GM23338 (cell line): ENCODE measurements at regions not wholly inside any gene's neighbourhood (a gene's known extent, or its start where the extent isn't known, plus 50 kb on each side); places are given as distances from the start of the nearest gene placed in this dataset.

ENCODE experiments used
- ATAC-seq: fragments of 200-7000 bp; cut with Tn5 transposase; 3 replicates; pipeline ENCODE4 v1.9.1; 2020
- DNase-seq: peaks from one replicate; pipeline ENCODE4 v3.0.0-alpha.2; 2015; ENCODE audit warnings: low spot score
- H2AFZ ChIP-seq: fragments of 200-600 bp; sonication (generic); 2 replicates; pipeline ENCODE4 v1.8.0; 2016; ENCODE audit warnings: antibody characterized with exemption, mild to moderate bottlenecking, moderate library complexity
- H3F3A ChIP-seq: fragments of 200-600 bp; sonication (generic); replicated peaks from 2 replicates; pipeline ENCODE4 v1.8.0; 2017; ENCODE audit warnings: antibody characterized with exemption, mixed run types, low read depth
- H3K27ac ChIP-seq: fragments of 200-600 bp; sonication (generic); 2 replicates; pipeline ENCODE4 v1.6.1; 2016; ENCODE audit warnings: low read depth
- H3K27me3 ChIP-seq: fragments of 200-600 bp; sonication (generic); 2 replicates; pipeline ENCODE4 v1.8.0; 2016; ENCODE audit warnings: mild to moderate bottlenecking, mixed run types, moderate library complexity; ENCODE audit not compliant: insufficient read depth
- H3K36me3 ChIP-seq: fragments of 200-600 bp; sonication (generic); 2 replicates; pipeline ENCODE4 v1.8.0; 2016; ENCODE audit warnings: mild to moderate bottlenecking; ENCODE audit not compliant: insufficient read depth
- H3K4me1 ChIP-seq: fragments of 200-600 bp; sonication (generic); 2 replicates; pipeline ENCODE4 v1.8.0; 2016; ENCODE audit warnings: mild to moderate bottlenecking, moderate library complexity; ENCODE audit not compliant: insufficient read depth
- H3K4me2 ChIP-seq: fragments of 200-600 bp; sonication (generic); 2 replicates; pipeline ENCODE4 v1.7.1; 2017; ENCODE audit warnings: mixed run types
- H3K4me3 ChIP-seq: fragments of 200-600 bp; sonication (generic); 2 replicates; pipeline ENCODE4 v1.6.1; 2016; ENCODE audit warnings: mixed run types
- H3K79me2 ChIP-seq: fragments of 200-600 bp; sonication (generic); replicated peaks from 2 replicates; pipeline ENCODE4 v1.8.0; 2017; ENCODE audit warnings: mild to moderate bottlenecking; ENCODE audit not compliant: insufficient read depth
- H3K9me2 ChIP-seq: fragments of 200-600 bp; sonication (generic); 2 replicates; pipeline ENCODE4 v1.8.0; 2017; ENCODE audit not compliant: insufficient read depth
- H4K20me1 ChIP-seq: fragments of 200-600 bp; sonication (generic); replicated peaks from 2 replicates; pipeline ENCODE4 v1.8.0; 2017; ENCODE audit warnings: mild to moderate bottlenecking; ENCODE audit not compliant: insufficient read depth
- H3K27ac Mint-ChIP-seq: 2 replicates; pipeline ENCODE4 v1.8.0; 2020; ENCODE audit warnings: inconsistent platforms, mild to moderate bottlenecking, moderate library complexity, mixed read lengths
- H3K27me3 Mint-ChIP-seq: 3 replicates; pipeline ENCODE4 v1.8.0; 2022; ENCODE audit warnings: low read depth, mild to moderate bottlenecking, moderate library complexity, mixed read lengths, inconsistent platforms; ENCODE audit not compliant: insufficient read depth, poor library complexity
- H3K36me3 Mint-ChIP-seq: 3 replicates; pipeline ENCODE4 v1.8.0; 2021; ENCODE audit warnings: low read depth, mild to moderate bottlenecking, inconsistent platforms, moderate library complexity, mixed read lengths
- H3K4me1 Mint-ChIP-seq: 3 replicates; pipeline ENCODE4 v1.8.0; 2020; ENCODE audit warnings: mild to moderate bottlenecking, inconsistent platforms, mixed read lengths
- H3K4me3 Mint-ChIP-seq: 3 replicates; pipeline ENCODE4 v1.8.0; 2021; ENCODE audit warnings: moderate library complexity, mild to moderate bottlenecking, inconsistent platforms, mixed read lengths
- H3K9me3 Mint-ChIP-seq: 3 replicates; pipeline ENCODE4 v1.8.0; 2020; ENCODE audit warnings: moderate library complexity, mild to moderate bottlenecking, inconsistent platforms, mixed read lengths
- CREB1 ChIP-seq: fragments of 250-450 bp; sonication (Bioruptor Pico); IDR thresholded peaks from 2 replicates; pipeline ENCODE4 v1.5.0; 2020; ENCODE audit warnings: low read depth, mild to moderate bottlenecking, moderate library complexity
- CTCF ChIP-seq, 2 experiments: fragments of 200-600 bp in 1 of 2; sonication (generic) in 1 of 2; conservative IDR thresholded peaks; 2 replicates each; pipeline versions ENCODE4 v1.5.1 to v1.6.1; 2016 to 2017; ENCODE audit warnings: antibody characterized with exemption in 2 of 2, low read depth in 2 of 2, mild to moderate bottlenecking in 2 of 2, moderate library complexity in 1 of 2
- ETS1 ChIP-seq: IDR thresholded peaks from 2 replicates; pipeline ENCODE4 v1.6.1; 2016; ENCODE audit warnings: antibody characterized with exemption
- EZH2 ChIP-seq: fragments of 200-600 bp; sonication (generic); IDR thresholded peaks from one replicate; pipeline ENCODE4 v1.8.0; 2017; ENCODE audit warnings: antibody characterized with exemption, mild to moderate bottlenecking, low read depth; ENCODE audit not compliant: unreplicated experiment
- EZH2phosphoT487 ChIP-seq: fragments of 200-600 bp; sonication (generic); IDR thresholded peaks from one replicate; pipeline ENCODE4 v1.8.1; 2018; ENCODE audit warnings: antibody characterized with exemption; ENCODE audit not compliant: unreplicated experiment
- NANOG ChIP-seq: IDR thresholded peaks from 2 replicates; pipeline ENCODE4 v1.6.1; 2016; ENCODE audit warnings: antibody characterized with exemption, borderline replicate concordance
- POLR2AphosphoS5 ChIP-seq: IDR thresholded peaks from 2 replicates; pipeline ENCODE4 v1.6.1; 2016; ENCODE audit warnings: antibody characterized with exemption, low read depth
- STAT1 ChIP-seq: IDR thresholded peaks from one replicate; pipeline ENCODE4 v1.6.1; 2016; ENCODE audit warnings: antibody characterized with exemption; ENCODE audit not compliant: unreplicated experiment
- ZNF114 ChIP-seq: fragments of 250-450 bp; sonication (Bioruptor Pico); IDR thresholded peaks from 2 replicates; pipeline ENCODE4 v1.5.0; 2020; ENCODE audit warnings: mild to moderate bottlenecking, moderate library complexity
- ZNF331 ChIP-seq: fragments of 250-450 bp; sonication (Bioruptor Pico); IDR thresholded peaks from 2 replicates; pipeline ENCODE4 v1.5.0; 2020; ENCODE audit warnings: low read depth, mild to moderate bottlenecking, moderate library complexity
- ZNF462 ChIP-seq: fragments of 250-450 bp; sonication (Bioruptor Pico); IDR thresholded peaks from 2 replicates; pipeline ENCODE4 v1.5.0; 2020; ENCODE audit warnings: mild to moderate bottlenecking, moderate library complexity

- no peak for ATAC-seq
- Histone ChIP-seq H3K36me3 (no peaks in the 10 kb centered on the region; the same call in 1 of the 2 replicates), H4K20me1 (no peaks in the 10 kb centered on the region), H3K27ac (no peak overlapping the region), H3K4me2 (no peak overlapping the region), H3K4me3 (no peak overlapping the region), H3F3A (no peaks in the 10 kb centered on the region), H3K79me2 (no peaks in the 10 kb centered on the region), H2AFZ (no peak overlapping the region), H3K27me3 (no peaks in the 10 kb centered on the region), H3K4me1 (no peaks in the 10 kb centered on the region), H3K9me2 (peaks cover 6% of the 10 kb centered on the region; the same call in 1 of the 2 replicates)
- no peak overlapping the region for H3K27ac Mint-ChIP-seq
- no peaks in the 10 kb centered on the region for H3K4me1 Mint-ChIP-seq
- no peaks in the 10 kb centered on the region for H3K27me3 Mint-ChIP-seq
- H3K36me3 Mint-ChIP-seq, result no peaks in the 10 kb centered on the region
- H3K4me3 Mint-ChIP-seq, result no peak overlapping the region
- TF ChIP-seq EZH2phosphoT487 (no peak), ETS1 (no peak), ZNF114 (no peak), NANOG (no peak), EZH2 (no peak)
- no peak for DNase-seq
- H3K9me3 Mint-ChIP-seq, result no peaks in the 10 kb centered on the region
Observed at GRCh38 chr9:80843028-80843427, 846.3 kb downstream of the TLE1 start.

- no peaks in the 10 kb centered on the region for H4K20me1 ChIP-seq
- H3K27ac ChIP-seq, result no peak overlapping the region
- Mint-ChIP-seq H3K4me1 (no peaks in the 10 kb centered on the region), H3K36me3 (no peaks in the 10 kb centered on the region), H3K27me3 (no peaks in the 10 kb centered on the region), H3K4me3 (no peak overlapping the region), H3K9me3 (no peaks in the 10 kb centered on the region), H3K27ac (no peak overlapping the region)
- no peaks in the 10 kb centered on the region; the same call in 1 of the 2 replicates for H3K36me3 ChIP-seq
- H3F3A ChIP-seq, result no peaks in the 10 kb centered on the region
- peaks cover 6% of the 10 kb centered on the region; the same call in 1 of the 2 replicates for H3K9me2 ChIP-seq
- H3K27me3 ChIP-seq, result no peaks in the 10 kb centered on the region
- no peak overlapping the region for H3K4me2 ChIP-seq
- no peaks in the 10 kb centered on the region for H3K79me2 ChIP-seq
- H2AFZ ChIP-seq, result no peak overlapping the region
- no peak for ATAC-seq
- no peak overlapping the region for H3K4me3 ChIP-seq
- no peak for DNase-seq
- H3K4me1 ChIP-seq, result no peaks in the 10 kb centered on the region
- no peak for TF ChIP-seq ZNF462 (CRISPR knock-in tag)
- no peak for TF ChIP-seq ZNF331 (CRISPR knock-in tag)
- no peak for TF ChIP-seq ZNF114
- TF ChIP-seq EZH2phosphoT487, result no peak
- TF ChIP-seq CTCF (conservative IDR thresholded peaks at IDR 0.05; ENCODE audit: low read depth in 2 of 2), result no peak
- TF ChIP-seq STAT1, result no peak
- no peak for TF ChIP-seq CREB1 (CRISPR knock-in tag)
- no peak for TF ChIP-seq EZH2
- no peak for TF ChIP-seq POLR2AphosphoS5
Observed at GRCh38 chr9:80842389-80842788, 847.0 kb downstream of the TLE1 start.
